ENCODE measurements at regions not wholly inside any gene's neighbourhood (a gene's known extent, or its start where the extent isn't known, plus 50 kb on each side); places are given as distances from the start of the nearest gene placed in this dataset.
"Not testable (repeated sequence)": the region's sequence is repeated elsewhere in the genome, so short reads cannot be mapped to it uniquely, and the experiment has no call there.

- TF ChIP-seq CTCF (IDR thresholded peaks at IDR 0.05; ENCODE audit: borderline replicate concordance, control extremely low read depth, extremely low read depth, insufficient read depth, missing control alignments), result no peak
- in situ Hi-C loops (cut with MboI; ENCODE audit: low sequenced_read_pairs, unreplicated experiment), result no loop called here
- DNase-seq (ENCODE audit: low spot score), result no peak
Measured at GRCh38 chr21:32966120-32966519, 59.6 kb upstream of the OLIG2 start.

GRCh38 chr21:32968103-32968502 lies 57.6 kb upstream of the OLIG2 start:
- DNase-seq (ENCODE audit: low spot score); in situ Hi-C loops (cut with MboI; ENCODE audit: low sequenced_read_pairs, unreplicated experiment): not testable (repeated sequence)

- TF ChIP-seq CTCF (IDR thresholded peaks at IDR 0.05; ENCODE audit: borderline replicate concordance, control extremely low read depth, extremely low read depth, insufficient read depth, missing control alignments), result no peak
- DNase-seq (ENCODE audit: low spot score), result no peak
- in situ Hi-C loops (cut with MboI; ENCODE audit: low sequenced_read_pairs, unreplicated experiment), result no loop called here
Measured at GRCh38 chr21:32974653-32975052, 51.1 kb upstream of the OLIG2 start.

- no peak for TF ChIP-seq CTCF (IDR thresholded peaks at IDR 0.05; ENCODE audit: borderline replicate concordance, control extremely low read depth, extremely low read depth, insufficient read depth, missing control alignments)
- DNase-seq (ENCODE audit: low spot score), result no peak
- in situ Hi-C loops (cut with MboI; ENCODE audit: low sequenced_read_pairs, unreplicated experiment), result no loop called here
Measured at GRCh38 chr21:32975811-32976431, 49.8 kb upstream of the OLIG2 start.

Measured in GM13976 (cell line).